DOHH2 (cell line): ENCODE measurements at regions not wholly inside any gene's neighbourhood (a gene's known extent, or its start where the extent isn't known, plus 50 kb on each side); places are given as distances from the start of the nearest gene placed in this dataset.

Source experiments
- H3F3A ChIP-seq: fragments of 200-600 bp; sonication (generic), shearing (Covaris generic); 2 replicates; pipeline ENCODE4 v1.6.0; 2016; ENCODE audit warnings: antibody characterized with exemption, mild to moderate bottlenecking; ENCODE audit not compliant: control insufficient read depth, insufficient read depth
- H3K27ac ChIP-seq: fragments of 200-600 bp; sonication (generic); 2 replicates; pipeline ENCODE4 v1.5.1; 2014; ENCODE audit warnings: low read depth, mild to moderate bottlenecking, low read length, moderate library complexity
- H3K27me3 ChIP-seq: fragments of 200-600 bp; sonication (generic); 2 replicates; pipeline ENCODE4 v1.6.1; 2014; ENCODE audit warnings: mild to moderate bottlenecking, low read length, mixed read lengths; ENCODE audit not compliant: control insufficient read depth
- H3K36me3 ChIP-seq: fragments of 200-600 bp; sonication (generic); 2 replicates; pipeline ENCODE4 v1.6.1; 2014; ENCODE audit warnings: mild to moderate bottlenecking, low read length, moderate library complexity, mixed read lengths; ENCODE audit not compliant: control insufficient read depth
- H3K4me1 ChIP-seq: fragments of 200-600 bp; sonication (generic); 2 replicates; pipeline ENCODE4 v1.6.1; 2014; ENCODE audit warnings: mild to moderate bottlenecking, low read length, mixed read lengths; ENCODE audit not compliant: control insufficient read depth
- H3K4me2 ChIP-seq: fragments of 200-600 bp; sonication (generic); 2 replicates; pipeline ENCODE4 v1.6.0; 2014; ENCODE audit warnings: mild to moderate bottlenecking, low read length, moderate library complexity
- H3K4me3 ChIP-seq: fragments of 200-600 bp; sonication (generic); 2 replicates; pipeline ENCODE4 v1.5.1; 2014; ENCODE audit warnings: mild to moderate bottlenecking, low read length, mixed read lengths
- H3K79me2 ChIP-seq: fragments of 200-600 bp; sonication (generic); 2 replicates; pipeline ENCODE4 v1.6.1; 2014; ENCODE audit warnings: mild to moderate bottlenecking, low read length, mixed read lengths; ENCODE audit not compliant: control insufficient read depth
- H3K9me2 ChIP-seq: fragments of 200-600 bp; sonication (generic); replicated peaks from 2 replicates; pipeline ENCODE4 v1.6.1; 2014; ENCODE audit warnings: mild to moderate bottlenecking, low read length, mixed read lengths; ENCODE audit not compliant: control insufficient read depth
- H3K9me3 ChIP-seq: fragments of 200-600 bp; sonication (generic); 2 replicates; pipeline ENCODE4 v1.6.1; 2014; ENCODE audit warnings: antibody characterized with exemption, low read length, mixed read lengths; ENCODE audit not compliant: control insufficient read depth, insufficient read depth
- H4K20me1 ChIP-seq: fragments of 200-600 bp; sonication (generic); 2 replicates; pipeline ENCODE4 v1.6.0; 2014; ENCODE audit warnings: low read depth, mild to moderate bottlenecking, antibody characterized with exemption, low read length, moderate library complexity; ENCODE audit not compliant: control insufficient read depth, insufficient read depth
- EZH2phosphoT487 ChIP-seq: fragments of 200-600 bp; sonication (generic); IDR thresholded peaks from 2 replicates; pipeline ENCODE4 v1.6.1; 2017; ENCODE audit warnings: borderline replicate concordance, mild to moderate bottlenecking, antibody characterized with exemption, low read length, moderate library complexity, mixed read lengths
- TF ChIP-seq, protein P1 (sequence below): fragments of 200-600 bp; sonication (generic); IDR thresholded peaks from one replicate; pipeline ENCODE4 v1.5.1; 2014; ENCODE audit warnings: antibody characterized with exemption, mild to moderate bottlenecking, low read depth, low read length; ENCODE audit not compliant: poor library complexity, severe bottlenecking

DNA sequence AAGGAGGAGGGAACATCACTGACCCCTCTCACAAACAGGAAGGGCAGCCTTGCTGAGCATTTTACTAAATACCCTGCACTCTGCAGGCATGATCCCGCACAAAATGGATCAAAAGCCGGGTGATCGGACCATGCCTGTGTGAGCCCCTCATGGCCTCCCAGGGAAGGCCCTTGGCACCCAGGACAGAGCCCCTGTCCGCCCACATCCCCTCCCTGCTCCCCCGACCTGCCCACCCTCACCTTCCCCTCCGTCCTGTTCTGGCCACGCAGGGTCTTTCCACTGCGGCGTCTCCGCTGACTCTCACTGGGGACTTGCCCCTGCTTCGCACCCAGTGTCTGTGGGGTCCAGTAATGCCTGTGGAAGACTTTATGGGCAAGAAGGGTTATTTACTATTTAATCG is 105.0 kb downstream of the HMX1 start:
- Histone ChIP-seq H3K36me3 (no peaks in the 10 kb centered on the region), H3K9me2 (no peaks in the 10 kb centered on the region), H3K27me3 (no peaks in the 10 kb centered on the region), H3K4me1 (no peaks in the 10 kb centered on the region), H3K4me2 (no peak overlapping the region), H3K9me3 (no peaks in the 10 kb centered on the region), H4K20me1 (no peaks in the 10 kb centered on the region), H3F3A (no peaks in the 10 kb centered on the region), H3K4me3 (no peak overlapping the region), H3K27ac (no peak overlapping the region), H3K79me2 (no peaks in the 10 kb centered on the region)
- TF ChIP-seq, protein P1, sequence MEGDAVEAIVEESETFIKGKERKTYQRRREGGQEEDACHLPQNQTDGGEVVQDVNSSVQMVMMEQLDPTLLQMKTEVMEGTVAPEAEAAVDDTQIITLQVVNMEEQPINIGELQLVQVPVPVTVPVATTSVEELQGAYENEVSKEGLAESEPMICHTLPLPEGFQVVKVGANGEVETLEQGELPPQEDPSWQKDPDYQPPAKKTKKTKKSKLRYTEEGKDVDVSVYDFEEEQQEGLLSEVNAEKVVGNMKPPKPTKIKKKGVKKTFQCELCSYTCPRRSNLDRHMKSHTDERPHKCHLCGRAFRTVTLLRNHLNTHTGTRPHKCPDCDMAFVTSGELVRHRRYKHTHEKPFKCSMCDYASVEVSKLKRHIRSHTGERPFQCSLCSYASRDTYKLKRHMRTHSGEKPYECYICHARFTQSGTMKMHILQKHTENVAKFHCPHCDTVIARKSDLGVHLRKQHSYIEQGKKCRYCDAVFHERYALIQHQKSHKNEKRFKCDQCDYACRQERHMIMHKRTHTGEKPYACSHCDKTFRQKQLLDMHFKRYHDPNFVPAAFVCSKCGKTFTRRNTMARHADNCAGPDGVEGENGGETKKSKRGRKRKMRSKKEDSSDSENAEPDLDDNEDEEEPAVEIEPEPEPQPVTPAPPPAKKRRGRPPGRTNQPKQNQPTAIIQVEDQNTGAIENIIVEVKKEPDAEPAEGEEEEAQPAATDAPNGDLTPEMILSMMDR, result no peak
- no peak for TF ChIP-seq EZH2phosphoT487

DNA sequence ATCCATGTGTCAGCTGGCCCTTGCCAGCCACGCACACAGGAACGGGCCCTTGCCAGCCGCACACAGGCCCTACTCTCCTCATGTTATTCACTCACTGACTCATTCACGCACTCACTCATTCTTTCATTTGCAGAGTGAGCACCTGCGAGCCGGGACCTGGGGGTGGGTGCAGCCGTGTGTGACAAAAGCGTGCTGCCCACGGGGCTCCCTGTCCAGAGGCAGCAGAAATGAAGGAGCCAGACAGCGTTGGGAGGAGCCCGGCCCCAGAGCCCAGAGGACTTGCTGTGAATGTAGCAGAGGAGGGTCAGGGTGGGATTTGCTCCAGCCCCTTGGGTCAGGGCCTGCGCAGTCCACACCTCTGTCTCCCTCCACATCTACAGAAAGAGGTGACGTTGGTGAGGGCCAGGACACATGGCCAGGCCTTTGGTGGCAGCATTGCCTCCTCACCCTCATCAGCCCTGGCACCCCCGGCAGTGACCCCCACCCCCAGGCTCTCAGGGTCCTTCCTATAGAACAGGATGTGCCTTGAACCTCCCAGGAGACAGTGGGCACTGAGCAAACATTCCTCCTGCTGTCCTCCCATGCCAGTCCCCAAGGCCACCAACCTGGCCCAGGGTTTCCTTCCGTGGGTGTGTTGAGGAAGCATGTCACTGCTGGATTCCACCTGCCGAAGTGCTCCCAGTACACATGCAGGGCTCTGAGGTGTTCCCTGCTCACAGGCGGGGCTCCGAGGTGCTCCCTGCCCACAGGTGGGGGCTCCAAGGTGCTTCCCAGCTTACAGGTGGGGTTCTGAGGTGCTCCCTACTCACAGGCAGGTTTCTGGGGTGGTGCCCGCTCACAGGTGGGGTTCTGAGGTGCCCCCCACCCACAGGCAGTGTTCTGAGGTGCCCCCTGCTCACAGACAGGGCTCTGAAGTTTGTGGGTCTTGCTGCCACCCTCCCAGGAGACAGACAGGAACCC is 105.7 kb downstream of the HMX1 start:
- Histone ChIP-seq H3K27me3 (no peaks in the 10 kb centered on the region), H3F3A (no peaks in the 10 kb centered on the region), H3K36me3 (no peaks in the 10 kb centered on the region), H3K4me2 (no peak overlapping the region), H3K9me3 (no peaks in the 10 kb centered on the region), H3K9me2 (no peaks in the 10 kb centered on the region), H3K79me2 (no peaks in the 10 kb centered on the region), H4K20me1 (no peaks in the 10 kb centered on the region), H3K4me1 (no peaks in the 10 kb centered on the region), H3K27ac (no peak overlapping the region), H3K4me3 (no peak overlapping the region)
- TF ChIP-seq EZH2phosphoT487, result no peak
- TF ChIP-seq, protein P1, result no peak

- H3K9me2 ChIP-seq, result no peaks in the 10 kb centered on the region
- no peaks in the 10 kb centered on the region for H3K4me1 ChIP-seq
- H4K20me1 ChIP-seq, result no peaks in the 10 kb centered on the region
- no peaks in the 10 kb centered on the region for H3K79me2 ChIP-seq
- no peak overlapping the region for H3K4me3 ChIP-seq
- no peaks in the 10 kb centered on the region for H3K9me3 ChIP-seq
- H3K27me3 ChIP-seq, result no peaks in the 10 kb centered on the region
- no peak overlapping the region for H3K4me2 ChIP-seq
- H3F3A ChIP-seq, result no peaks in the 10 kb centered on the region
- H3K36me3 ChIP-seq, result no peaks in the 10 kb centered on the region
- TF ChIP-seq, protein P1, result no peak
- TF ChIP-seq EZH2phosphoT487, result no peak
- no peak overlapping the region for H3K27ac ChIP-seq
Measured at GRCh38 chr4:8765084-8765483, 106.6 kb downstream of the HMX1 start.
